K562 (cell line): ENCODE measurements at regions not wholly inside any gene's neighbourhood (a gene's known extent, or its start where the extent isn't known, plus 50 kb on each side); places are given as distances from the start of the nearest gene placed in this dataset.

ENCODE experiments used
- ATAC-seq: fragments of 200-7000 bp; cut with Tn5 transposase; 3 replicates; pipeline ENCODE4 v1.9.1; 2020; ENCODE audit warnings: moderate library complexity
- BruUV-seq: library from RNA; stranded (reverse); fragments of 400-500 nt; replicated peaks from 2 replicates; lab custom pipeline; 2021; lab: Mats Ljungman, UMichigan
- CTCF ChIA-PET: fragments of 300-600 bp; formaldehyde crosslinking; extraction: SDS; loops from one replicate; lab custom pipeline; 2021; ENCODE audit warnings: low intra/inter-chr PET ratio; lab: Yijun Ruan, JAX
- POLR2A ChIA-PET: fragments of 300-600, 350-650 bp; sonication (Branson Sonifier 250); formaldehyde crosslinking; extraction: SDS; loops from one replicate; lab custom pipeline; 2021; ENCODE audit warnings: antibody characterized with exemption, inconsistent platforms; lab: Yijun Ruan, JAX
- DNase-seq, 4 experiments: peaks; one replicate each; pipeline versions ENCODE4 v3.0.0 to v3.0.0-alpha.2; 2011 to 2018; ENCODE audit warnings: low spot score in 3 of 4, mixed read lengths in 3 of 4; ENCODE audit errors: extremely low read depth in 1 of 4
- FAIRE-seq: peaks from 2 replicates; lab custom pipeline; 2011; peaks lifted over from hg19 to GRCh38; lab: Jason Lieb, UNC
- H2AFZ ChIP-seq: 2 replicates; pipeline ENCODE4 v1.6.0; 2011; ENCODE audit warnings: low read depth, low read length, control low read depth, inconsistent platforms
- H3K27ac ChIP-seq: fragments of 200-600 bp; 3 replicates; pipeline ENCODE4 v1.8.0; 2011; ENCODE audit warnings: low read depth, mild to moderate bottlenecking, control low read depth, inconsistent platforms, low read length, moderate library complexity, mixed read lengths; ENCODE audit errors: extremely low read depth
- H3K27me3 ChIP-seq, 2 experiments: fragments of 300-600 bp in 1 of 2; 2 replicates in 1 of 2; 3 replicates in 1 of 2; pipeline versions ENCODE4 v1.6.0 to v1.8.0; 2011; ENCODE audit warnings: inconsistent platforms in 2 of 2, low read length in 2 of 2, mild to moderate bottlenecking in 1 of 2, mixed read lengths in 1 of 2, moderate library complexity in 1 of 2; ENCODE audit not compliant: control insufficient read depth in 2 of 2, insufficient read depth in 2 of 2
- H3K36me3 ChIP-seq: fragments of 300-600 bp; 3 replicates; pipeline ENCODE4 v1.8.0; 2011; ENCODE audit warnings: mild to moderate bottlenecking, low read length, inconsistent platforms; ENCODE audit not compliant: control insufficient read depth, insufficient read depth
- H3K4me1 ChIP-seq, 2 experiments: fragments of 200-600 bp in 1 of 2; replicated peaks in 1 of 2; 2 replicates in 1 of 2; 3 replicates in 1 of 2; pipeline versions ENCODE4 v1.5.1 to v1.8.0; 2011; ENCODE audit warnings: inconsistent platforms in 2 of 2, low read length in 2 of 2, mild to moderate bottlenecking in 1 of 2, mixed read lengths in 1 of 2, moderate library complexity in 1 of 2; ENCODE audit not compliant: control insufficient read depth in 2 of 2, insufficient read depth in 2 of 2
- H3K4me2 ChIP-seq: 2 replicates; pipeline ENCODE4 v1.6.1; 2011; ENCODE audit warnings: low read length, control low read depth, inconsistent platforms, mixed read lengths; ENCODE audit not compliant: insufficient read depth
- H3K4me3 ChIP-seq: fragments of 200-600 bp; sonication (generic), shearing (Covaris generic); 2 replicates; pipeline ENCODE4 v1.5.1; 2016; ENCODE audit warnings: control low read depth, inconsistent platforms
- H3K79me2 ChIP-seq: fragments of 200-600 bp; 3 replicates; pipeline ENCODE4 v1.8.0; 2011; ENCODE audit warnings: low read length, inconsistent platforms; ENCODE audit not compliant: control insufficient read depth, insufficient read depth
- H3K9ac ChIP-seq, 2 experiments: 2 replicates each; pipeline versions ENCODE4 v1.6.0 to v1.6.1; 2011; ENCODE audit warnings: low read depth in 2 of 2, low read length in 2 of 2, control low read depth in 1 of 2, inconsistent platforms in 1 of 2, mild to moderate bottlenecking in 1 of 2, mixed read lengths in 1 of 2; ENCODE audit not compliant: insufficient read depth in 1 of 2
- H3K9me1 ChIP-seq: one replicate; pipeline ENCODE4 v1.6.0; 2011; ENCODE audit warnings: inconsistent platforms, mild to moderate bottlenecking, low read length, moderate library complexity; ENCODE audit not compliant: control insufficient read depth, insufficient read depth
- H3K9me3 ChIP-seq: replicated peaks from 2 replicates; pipeline ENCODE4 v1.5.1; 2011; ENCODE audit warnings: low read depth, low read length, inconsistent platforms; ENCODE audit not compliant: control insufficient read depth, insufficient read depth
- H4K20me1 ChIP-seq: replicated peaks from 2 replicates; pipeline ENCODE4 v1.6.1; 2011; ENCODE audit warnings: low read length, inconsistent platforms, mixed read lengths; ENCODE audit not compliant: control insufficient read depth, insufficient read depth
- CBFB ChIP-seq: sonication (generic); formaldehyde crosslinking; IDR thresholded peaks from 2 replicates; pipeline ENCODE4 v1.4.0; 2020; ENCODE audit warnings: mild to moderate bottlenecking, missing genetic modification reagents
- CHD4 ChIP-seq: fragments of 200-600 bp; sonication (generic); IDR thresholded peaks from 3 replicates; pipeline ENCODE4 v1.6.1; 2012; ENCODE audit warnings: low read depth, mild to moderate bottlenecking, mixed read lengths, low read length, inconsistent platforms; ENCODE audit not compliant: insufficient read depth, insufficient replicate concordance, poor library complexity, severe bottlenecking
- FUS ChIP-seq: fragments of 200-400 bp; formaldehyde crosslinking; optimal IDR thresholded peaks from 2 replicates; pipeline ENCODE3; 2017; ENCODE audit warnings: low read depth, low read length
- MAFK ChIP-seq: IDR thresholded peaks from 2 replicates; pipeline ENCODE4 v1.6.1; 2011; ENCODE audit warnings: low read length, improper control_type of control experiment
- MAZ ChIP-seq, 2 experiments: fragments of 450-650 bp in 1 of 2; sonication (generic) in 1 of 2; formaldehyde crosslinking; IDR thresholded peaks in 1 of 2; conservative IDR thresholded peaks in 1 of 2; 2 replicates each; pipeline versions ENCODE4 v1.4.0 to v1.5.0; 2020; ENCODE audit warnings: mild to moderate bottlenecking in 1 of 2, missing genetic modification reagents in 1 of 2
- MTA1 ChIP-seq: fragments of 450-650 bp; IDR thresholded peaks from 2 replicates; pipeline ENCODE4 v1.6.1; 2017; ENCODE audit warnings: borderline replicate concordance
- NFATC3 ChIP-seq: fragments of 450-650 bp; IDR thresholded peaks from 2 replicates; pipeline ENCODE4 v1.6.1; 2017; ENCODE audit warnings: mild to moderate bottlenecking
- NR0B1 ChIP-seq: fragments of 450-650 bp; IDR thresholded peaks from one replicate; pipeline ENCODE4 v1.6.1; 2018; ENCODE audit warnings: mild to moderate bottlenecking, moderate library complexity; ENCODE audit not compliant: partially characterized antibody
- NR2C1 ChIP-seq, 2 experiments: fragments of 450-650 bp; IDR thresholded peaks; 2 replicates each; pipeline ENCODE4 v1.6.1; 2017; ENCODE audit warnings: mild to moderate bottlenecking in 2 of 2, antibody characterized with exemption in 1 of 2, inconsistent platforms in 1 of 2, missing compliant biosample characterization in 1 of 2, missing genetic modification characterization in 1 of 2
- SRSF1 ChIP-seq: fragments of 200-400 bp; formaldehyde crosslinking; IDR thresholded peaks from 2 replicates; pipeline ENCODE4 v1.6.1; 2017; ENCODE audit warnings: mild to moderate bottlenecking, low read depth, low read length, moderate library complexity
- TCF3 ChIP-seq: sonication (generic); formaldehyde crosslinking; IDR thresholded peaks from 2 replicates; pipeline ENCODE4 v1.4.0; 2020; ENCODE audit warnings: mild to moderate bottlenecking, missing genetic modification reagents
- TSC22D4 ChIP-seq: fragments of 450-650 bp; IDR thresholded peaks from 2 replicates; pipeline ENCODE4 v1.6.1; 2016; ENCODE audit warnings: missing genetic modification characterization, missing biosample characterization, control low read depth
- YBX1 ChIP-seq: fragments of 450-650 bp; IDR thresholded peaks from 2 replicates; pipeline ENCODE4 v1.7.1; 2016; ENCODE audit warnings: mild to moderate bottlenecking
- ZFPM2 ChIP-seq: fragments of 250-450 bp; sonication (Bioruptor Pico); IDR thresholded peaks from 2 replicates; pipeline ENCODE4 v1.5.1; 2022; ENCODE audit warnings: mild to moderate bottlenecking
- ZNF354B ChIP-seq: fragments of 250-450 bp; sonication (Bioruptor Pico); IDR thresholded peaks from 2 replicates; pipeline ENCODE4 v1.4.0; 2020
- ZNF655 ChIP-seq: fragments of 250-450 bp; sonication (Bioruptor Pico); IDR thresholded peaks from 2 replicates; pipeline ENCODE4 v1.5.0; 2021
- WGBS: fragments of 100-300 bp; shearing (Covaris generic); methylation state at CpG from one replicate; pipeline ENCODE4 v1.1.6; 2016; ENCODE audit warnings: low coverage, mixed read lengths; ENCODE audit not compliant: insufficient coverage; ENCODE audit errors: missing lambda C conversion rate; 5-methylcytosine and 5-hydroxymethylcytosine counted together
- in situ Hi-C: fragments of 300-500 bp; cut with MboI; formaldehyde crosslinking; loops from 4 replicates; pipeline ENCODE4 v1.15.0; 2018; ENCODE audit warnings: inconsistent platforms, mixed read lengths
- intact Hi-C: fragments of 100-400 bp; cut with micrococcal nuclease; formaldehyde crosslinking; loops from 2 replicates; pipeline ENCODE4 v1.14.2; 2022
- TF ChIP-seq, protein P1 (sequence below): sonication (generic); formaldehyde crosslinking; IDR thresholded peaks from 2 replicates; pipeline ENCODE4 v1.9.0; 2022; ENCODE audit warnings: mild to moderate bottlenecking, missing genetic modification reagents
- TF ChIP-seq, protein P2 (sequence below): fragments of 250-450 bp; sonication (Bioruptor Pico); IDR thresholded peaks from 2 replicates; pipeline ENCODE4 v1.9.0; 2021; ENCODE audit warnings: mild to moderate bottlenecking, inconsistent platforms

DNA sequence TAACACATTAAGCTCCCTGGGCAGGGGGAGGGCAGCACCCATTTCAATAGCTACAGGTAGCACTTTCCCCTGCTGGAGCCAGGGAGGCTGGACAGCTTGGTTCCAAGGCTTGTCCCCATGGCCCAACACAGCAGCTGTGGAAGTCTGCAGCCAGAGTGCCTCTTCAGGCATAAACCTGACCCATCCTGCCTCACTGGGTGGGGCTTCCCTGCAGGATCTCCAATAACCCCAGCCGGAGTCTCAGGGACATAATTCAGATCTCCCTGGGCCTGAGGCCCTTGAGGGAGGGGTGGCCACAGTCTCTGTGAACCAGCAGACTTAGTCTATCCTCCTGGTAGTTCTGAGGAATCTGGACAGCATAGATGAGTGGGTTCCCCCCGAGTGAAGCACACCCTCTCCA, 1001.9 kb upstream of the CHAC2 start:
- H3K9me1 ChIP-seq: no peaks in the 10 kb centered on the region
- H3K27ac ChIP-seq: no peak overlapping the region
- FAIRE-seq (no peak), DNase-seq (no peak), ATAC-seq (no peak)
- no peak overlapping the region for H3K4me2 ChIP-seq
- no peak for TF ChIP-seq ZNF655 (CRISPR knock-in tag)
- no peak for TF ChIP-seq FUS
- no peak for TF ChIP-seq YBX1
- no peak for TF ChIP-seq ZFPM2 (CRISPR knock-in tag)
- TF ChIP-seq NFATC3: no peak
- no peak for TF ChIP-seq ZNF354B (CRISPR knock-in tag)
- TF ChIP-seq MAZ (CRISPR knock-in tag; conservative IDR thresholded peaks at IDR 0.05 in 1 of 2, IDR thresholded peaks at IDR 0.05 in 1 of 2): no peak
- no peak for TF ChIP-seq MTA1
- no peak for TF ChIP-seq SRSF1
- TF ChIP-seq MAFK: no peak
- no peak for TF ChIP-seq TCF3
- TF ChIP-seq, protein P1, sequence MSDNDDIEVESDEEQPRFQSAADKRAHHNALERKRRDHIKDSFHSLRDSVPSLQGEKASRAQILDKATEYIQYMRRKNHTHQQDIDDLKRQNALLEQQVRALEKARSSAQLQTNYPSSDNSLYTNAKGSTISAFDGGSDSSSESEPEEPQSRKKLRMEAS (CRISPR knock-in tag): no peak
- TF ChIP-seq CBFB (CRISPR knock-in tag): no peak
- no peak for TF ChIP-seq CHD4
- TF ChIP-seq NR0B1: no peak
- TF ChIP-seq NR2C1 (IDR thresholded peaks at IDR 0.05): no peak
- TF ChIP-seq NR2C1 (tag; IDR thresholded peaks at IDR 0.05): no peak
- TF ChIP-seq, protein P2, sequence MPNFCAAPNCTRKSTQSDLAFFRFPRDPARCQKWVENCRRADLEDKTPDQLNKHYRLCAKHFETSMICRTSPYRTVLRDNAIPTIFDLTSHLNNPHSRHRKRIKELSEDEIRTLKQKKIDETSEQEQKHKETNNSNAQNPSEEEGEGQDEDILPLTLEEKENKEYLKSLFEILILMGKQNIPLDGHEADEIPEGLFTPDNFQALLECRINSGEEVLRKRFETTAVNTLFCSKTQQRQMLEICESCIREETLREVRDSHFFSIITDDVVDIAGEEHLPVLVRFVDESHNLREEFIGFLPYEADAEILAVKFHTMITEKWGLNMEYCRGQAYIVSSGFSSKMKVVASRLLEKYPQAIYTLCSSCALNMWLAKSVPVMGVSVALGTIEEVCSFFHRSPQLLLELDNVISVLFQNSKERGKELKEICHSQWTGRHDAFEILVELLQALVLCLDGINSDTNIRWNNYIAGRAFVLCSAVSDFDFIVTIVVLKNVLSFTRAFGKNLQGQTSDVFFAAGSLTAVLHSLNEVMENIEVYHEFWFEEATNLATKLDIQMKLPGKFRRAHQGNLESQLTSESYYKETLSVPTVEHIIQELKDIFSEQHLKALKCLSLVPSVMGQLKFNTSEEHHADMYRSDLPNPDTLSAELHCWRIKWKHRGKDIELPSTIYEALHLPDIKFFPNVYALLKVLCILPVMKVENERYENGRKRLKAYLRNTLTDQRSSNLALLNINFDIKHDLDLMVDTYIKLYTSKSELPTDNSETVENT: no peak
- no peak for TF ChIP-seq TSC22D4
- intact Hi-C loops (no loop called here), in situ Hi-C loops (no loop called here)
- H3K4me1 ChIP-seq: no peaks in the 10 kb centered on the region
- no peaks in the 10 kb centered on the region for H3K79me2 ChIP-seq
- H3K9me3 ChIP-seq: no peaks in the 10 kb centered on the region
- H3K36me3 ChIP-seq: no peaks in the 10 kb centered on the region
- no peak overlapping the region for H2AFZ ChIP-seq
- BruUV-seq: no TSS peak
- H3K4me3 ChIP-seq: no peak overlapping the region
- CTCF ChIA-PET: no interaction called here
- no peak overlapping the region for H3K9ac ChIP-seq
- POLR2A ChIA-PET: no interaction called here
- no peaks in the 10 kb centered on the region for H3K27me3 ChIP-seq
- no peaks in the 10 kb centered on the region for H4K20me1 ChIP-seq
- 0% methylated on average over 2 of the region's 2 CpGs for WGBS
